IMR-90 (cell line): ENCODE measurements at regions not wholly inside any gene's neighbourhood (a gene's known extent, or its start where the extent isn't known, plus 50 kb on each side); places are given as distances from the start of the nearest gene placed in this dataset.

ENCODE experiments used
- ATAC-seq: fragments of 200-7000 bp; cut with Tn5 transposase; 2 replicates; pipeline ENCODE4 v1.9.1; 2020; ENCODE audit warnings: low read depth, mild to moderate bottlenecking, moderate library complexity
- BruUV-seq: library from RNA; stranded (reverse); fragments of 400-500 nt; replicated peaks from 2 replicates; lab custom pipeline; 2021; lab: Mats Ljungman, UMichigan
- CTCF ChIA-PET: fragments of 300-600 bp; formaldehyde crosslinking; extraction: SDS; loops from one replicate; lab custom pipeline; 2021; ENCODE audit warnings: antibody characterized with exemption; lab: Yijun Ruan, JAX
- POLR2A ChIA-PET: fragments of 300-600 bp; sonication (Branson Sonifier 250); formaldehyde crosslinking; loops from one replicate; lab custom pipeline; 2022; ENCODE audit warnings: antibody characterized with exemption; ENCODE audit not compliant: unreplicated experiment; lab: Charles Lee
- DNase-seq: peaks from one replicate; pipeline ENCODE4 v3.0.0; 2013
- H2AFZ ChIP-seq: replicated peaks from 2 replicates; pipeline ENCODE3; 2013; ENCODE audit warnings: low read length, mild to moderate bottlenecking; ENCODE audit not compliant: poor library complexity
- H2AK5ac ChIP-seq: 2 replicates; pipeline ENCODE4 v1.6.1; 2013; ENCODE audit warnings: low read depth, low read length, inconsistent platforms
- H2AK9ac ChIP-seq: replicated peaks from 2 replicates; pipeline ENCODE3; 2013; ENCODE audit warnings: mild to moderate bottlenecking, low read depth, low read length, moderate library complexity; ENCODE audit not compliant: poor library complexity
- H2BK120ac ChIP-seq: 2 replicates; pipeline ENCODE4 v1.6.1; 2013; ENCODE audit warnings: low read depth, low read length, inconsistent platforms
- H2BK15ac ChIP-seq: 3 replicates; pipeline ENCODE4 v1.6.1; 2013; ENCODE audit warnings: low read depth, low read length, inconsistent platforms
- H2BK20ac ChIP-seq: 2 replicates; pipeline ENCODE4 v1.6.1; 2013; ENCODE audit warnings: low read depth, mild to moderate bottlenecking, inconsistent platforms, low read length, moderate library complexity
- H2BK5ac ChIP-seq: 2 replicates; pipeline ENCODE4 v1.6.1; 2013; ENCODE audit warnings: mild to moderate bottlenecking, low read depth, low read length, inconsistent platforms; ENCODE audit not compliant: poor library complexity, severe bottlenecking
- H3K14ac ChIP-seq: replicated peaks from 2 replicates; pipeline ENCODE4 v1.6.1; 2013; ENCODE audit warnings: low read depth, low read length, inconsistent platforms
- H3K18ac ChIP-seq: 2 replicates; pipeline ENCODE4 v1.6.1; 2013; ENCODE audit warnings: low read depth, low read length, control low read depth
- H3K23ac ChIP-seq: 2 replicates; pipeline ENCODE4 v1.6.1; 2013; ENCODE audit warnings: low read depth, low read length, inconsistent platforms
- H3K27ac ChIP-seq: 2 replicates; pipeline ENCODE4 v1.5.1; 2013; ENCODE audit warnings: mild to moderate bottlenecking, control low read depth, low read length; ENCODE audit not compliant: insufficient read depth
- H3K27me3 ChIP-seq: 2 replicates; pipeline ENCODE4 v1.6.1; 2013; ENCODE audit warnings: low read length; ENCODE audit not compliant: control insufficient read depth, insufficient read depth
- H3K36me3 ChIP-seq: 2 replicates; pipeline ENCODE4 v1.6.1; 2013; ENCODE audit warnings: low read length, mixed read lengths; ENCODE audit not compliant: control insufficient read depth, insufficient read depth
- H3K4ac ChIP-seq: 2 replicates; pipeline ENCODE4 v1.6.1; 2013; ENCODE audit warnings: low read depth, low read length, inconsistent platforms
- H3K4me1 ChIP-seq: 2 replicates; pipeline ENCODE4 v1.6.1; 2013; ENCODE audit warnings: low read length, mixed read lengths; ENCODE audit not compliant: control insufficient read depth, insufficient read depth
- H3K4me2 ChIP-seq: 2 replicates; pipeline ENCODE4 v1.6.1; 2013; ENCODE audit warnings: low read depth, mild to moderate bottlenecking, control low read depth, low read length, moderate library complexity
- H3K4me3 ChIP-seq: 2 replicates; pipeline ENCODE4 v1.5.1; 2013; ENCODE audit warnings: low read depth, mild to moderate bottlenecking, control low read depth, low read length, moderate library complexity; ENCODE audit not compliant: insufficient read depth
- H3K56ac ChIP-seq: 2 replicates; pipeline ENCODE4 v1.6.1; 2013; ENCODE audit warnings: low read length, inconsistent platforms; ENCODE audit not compliant: insufficient read depth; ENCODE audit errors: extremely low read depth
- H3K79me1 ChIP-seq, 2 experiments: 2 replicates each; pipeline ENCODE4 v1.6.1; 2013; ENCODE audit warnings: low read length in 2 of 2, inconsistent platforms in 1 of 2, low read depth in 1 of 2
- H3K9ac ChIP-seq: 2 replicates; pipeline ENCODE4 v1.6.1; 2013; ENCODE audit warnings: low read depth, low read length, control low read depth
- H3K9me1 ChIP-seq: 2 replicates; pipeline ENCODE4 v1.6.1; 2013; ENCODE audit warnings: low read length, inconsistent platforms; ENCODE audit not compliant: insufficient read depth
- H3K9me3 ChIP-seq: 2 replicates; pipeline ENCODE4 v1.6.1; 2013; ENCODE audit warnings: low read length; ENCODE audit not compliant: control insufficient read depth, insufficient read depth
- H4K20me1 ChIP-seq: 2 replicates; pipeline ENCODE4 v1.6.1; 2013; ENCODE audit warnings: low read length, inconsistent platforms; ENCODE audit not compliant: insufficient read depth
- H4K5ac ChIP-seq: 2 replicates; pipeline ENCODE4 v1.6.1; 2013; ENCODE audit warnings: mild to moderate bottlenecking, low read depth, low read length, control low read depth
- H4K8ac ChIP-seq, 2 experiments: 2 replicates each; pipeline ENCODE4 v1.6.1; 2013; ENCODE audit warnings: low read depth in 2 of 2, low read length in 2 of 2, control low read depth in 1 of 2, inconsistent platforms in 1 of 2
- H4K91ac ChIP-seq: 2 replicates; pipeline ENCODE4 v1.6.1; 2013; ENCODE audit warnings: low read depth, low read length, inconsistent platforms; ENCODE audit not compliant: insufficient read depth
- CHD1 ChIP-seq: IDR thresholded peaks from 2 replicates; pipeline ENCODE4 v1.6.1; 2012; ENCODE audit warnings: low read depth, low read length, improper control_type of control experiment
- FOS ChIP-seq: fragments of 150-350 bp; IDR thresholded peaks from 2 replicates; pipeline ENCODE4 v1.6.1; 2016; ENCODE audit warnings: low read depth, low read length
- MAFK ChIP-seq: IDR thresholded peaks from 2 replicates; pipeline ENCODE4 v1.6.1; 2012; ENCODE audit warnings: low read depth, low read length, improper control_type of control experiment
- MAZ ChIP-seq: IDR thresholded peaks from 2 replicates; pipeline ENCODE4 v1.6.1; 2012; ENCODE audit warnings: low read depth, mild to moderate bottlenecking, low read length, improper control_type of control experiment, moderate library complexity, borderline replicate concordance
- MXI1 ChIP-seq: IDR thresholded peaks from 2 replicates; pipeline ENCODE4 v1.6.1; 2012; ENCODE audit warnings: low read depth, mild to moderate bottlenecking, low read length, moderate library complexity, borderline replicate concordance
- POLR2A ChIP-seq: IDR thresholded peaks from 2 replicates; pipeline ENCODE4 v1.6.1; 2012; ENCODE audit warnings: mild to moderate bottlenecking, low read depth, low read length
- RAD21 ChIP-seq: IDR thresholded peaks from 2 replicates; pipeline ENCODE4 v1.6.1; 2012; ENCODE audit warnings: low read length, improper control_type of control experiment
- SMC3 ChIP-seq: fragments of 150-350 bp; IDR thresholded peaks from 2 replicates; pipeline ENCODE4 v1.6.1; 2016; ENCODE audit warnings: low read depth, mild to moderate bottlenecking, antibody characterized with exemption, low read length, moderate library complexity
- USF2 ChIP-seq: fragments of 150-350 bp; IDR thresholded peaks from 2 replicates; pipeline ENCODE4 v1.6.1; 2017; ENCODE audit warnings: mild to moderate bottlenecking, antibody characterized with exemption, low read length, low read depth
- WGBS, 2 experiments: methylation state at CpG; one replicate each; pipeline versions ENCODE4 v1.1.5 to v1.1.7; 2013; ENCODE audit warnings: missing lambda C conversion rate in 2 of 2; ENCODE audit not compliant: insufficient read length in 1 of 2; ENCODE audit errors: extremely low coverage in 2 of 2; 5-methylcytosine and 5-hydroxymethylcytosine counted together
- dilution Hi-C: fragments of 300-500 bp; cut with HindIII; formaldehyde crosslinking; loops from one replicate; pipeline ENCODE4 v1.14.3; 2018; ENCODE audit warnings: low sequenced_read_pairs; ENCODE audit not compliant: unreplicated experiment
- in situ Hi-C: fragments of 300-500 bp; cut with MboI; formaldehyde crosslinking; loops from 3 replicates; pipeline ENCODE4 v1.14.3; 2019; ENCODE audit warnings: low sequenced_read_pairs, inconsistent platforms, mixed read lengths
- intact Hi-C: fragments of 100-400 bp; cut with micrococcal nuclease; formaldehyde crosslinking; loops from 2 replicates; pipeline ENCODE4 v1.10.0; 2022

- in situ Hi-C loops (no loop called here), intact Hi-C loops (no loop called here), dilution Hi-C loops (no loop called here)
- Histone ChIP-seq H2AK5ac (no peak overlapping the region), H3K18ac (no peak overlapping the region), H3K4me3 (no peak overlapping the region), H4K8ac (no peak overlapping the region), H3K4ac (no peak overlapping the region), H3K4me1 (no peaks in the 10 kb centered on the region), H3K9me1 (no peaks in the 10 kb centered on the region), H2BK15ac (no peak overlapping the region), H3K4me2 (no peak overlapping the region), H4K5ac (no peak overlapping the region), H3K14ac (no peak overlapping the region), H4K91ac (no peak overlapping the region), H2BK5ac (no peak overlapping the region), H3K36me3 (no peaks in the 10 kb centered on the region), H2BK120ac (no peak overlapping the region), H3K9me3 (no peaks in the 10 kb centered on the region), H3K9ac (no peak overlapping the region), H4K20me1 (no peaks in the 10 kb centered on the region), H3K56ac (no peak overlapping the region), H2AK9ac (no peak overlapping the region), H3K79me1 (no peaks in the 10 kb centered on the region), H2BK20ac (no peak overlapping the region), H3K23ac (no peak overlapping the region), H3K27ac (no peak overlapping the region), H2AFZ (no peak overlapping the region), H3K27me3 (no peaks in the 10 kb centered on the region; the same call in 1 of the 2 replicates)
- DNase-seq: no peak
- BruUV-seq: no TSS peak
- ChIA-PET POLR2A (no interaction called here), CTCF (no interaction called here)
- ATAC-seq: no peak
- WGBS, 2 experiments: no CpG with 5 or more reads among the region's 15 CpGs
- TF ChIP-seq MXI1 (no peak), MAFK (no peak), SMC3 (no peak), RAD21 (no peak), MAZ (no peak), USF2 (no peak), CHD1 (no peak), FOS (no peak), POLR2A (no peak)
These were observed 104.7 kb upstream of the ESRRB start for GRCh38 chr14:76271041-76271755.
